ENCODE measurements at regions not wholly inside any gene's neighbourhood (a gene's known extent, or its start where the extent isn't known, plus 50 kb on each side); places are given as distances from the start of the nearest gene placed in this dataset.
"Not testable (repeated sequence)": the region's sequence is repeated elsewhere in the genome, so short reads cannot be mapped to it uniquely, and the experiment has no call there.

DNA sequence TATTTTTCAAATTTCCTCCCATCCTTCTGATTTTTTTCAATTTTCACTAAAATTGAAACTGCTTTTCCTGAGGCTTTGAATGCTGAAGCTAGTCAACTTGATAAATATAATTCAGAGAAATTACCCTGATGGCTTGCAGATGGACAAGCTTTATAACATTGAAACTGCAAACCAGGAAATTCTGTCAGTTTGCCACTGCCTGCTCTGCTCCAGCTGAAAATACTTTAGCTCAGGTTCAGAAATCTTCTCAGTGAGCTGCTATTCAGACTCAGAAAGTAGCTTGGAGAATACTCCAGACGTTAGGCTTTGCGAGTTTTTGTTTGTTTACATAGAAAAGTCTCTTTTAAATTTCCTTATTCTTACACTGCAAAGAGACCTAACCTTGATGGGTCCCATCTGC, 1574.7 kb downstream of the STIM2 start:
- no peak for DNase-seq (ENCODE audit: extremely low read depth, low read depth, low spot score)

DNA sequence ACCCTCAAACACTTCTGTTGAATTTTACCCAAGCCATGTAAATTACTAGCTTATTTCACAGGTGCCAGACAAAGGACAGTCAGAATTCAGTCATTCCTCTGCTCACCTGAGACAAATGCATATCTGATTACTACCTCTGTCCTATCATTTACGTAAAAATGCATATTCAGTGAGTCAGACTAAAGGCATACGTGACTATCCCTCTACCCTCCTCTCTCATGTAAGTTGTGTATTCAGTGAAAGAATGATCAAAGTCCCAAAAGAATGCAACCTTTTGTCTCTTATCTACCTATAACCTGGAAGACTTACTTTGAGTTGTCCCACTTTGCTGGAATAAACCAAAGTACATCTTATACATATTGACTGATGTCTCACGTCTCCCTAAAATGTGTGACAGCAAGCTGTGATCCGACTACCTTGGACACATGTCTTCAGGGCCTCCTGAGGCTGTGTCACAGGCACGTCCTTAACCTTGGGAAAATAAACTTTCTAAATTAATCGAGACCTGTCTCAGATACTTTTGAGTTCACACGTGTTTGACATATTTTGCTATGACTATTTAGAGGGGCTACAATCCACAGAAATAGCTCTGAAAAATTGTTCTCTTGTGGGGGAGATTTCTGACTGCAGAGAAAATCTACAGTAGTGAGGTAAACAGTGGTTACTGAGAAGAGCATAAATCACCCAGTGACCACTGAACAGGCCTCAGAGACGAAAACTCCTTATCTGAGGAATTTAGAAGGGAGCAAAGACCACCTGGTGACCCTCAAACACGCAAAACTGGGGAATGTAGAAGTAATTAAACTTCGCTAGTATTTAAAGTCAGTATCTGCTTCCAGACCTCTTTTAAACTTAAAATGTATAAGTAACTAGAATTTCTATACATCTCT, 1575.8 kb downstream of the STIM2 start:
- no peak for DNase-seq (ENCODE audit: extremely low read depth, low read depth, low spot score)

DNA sequence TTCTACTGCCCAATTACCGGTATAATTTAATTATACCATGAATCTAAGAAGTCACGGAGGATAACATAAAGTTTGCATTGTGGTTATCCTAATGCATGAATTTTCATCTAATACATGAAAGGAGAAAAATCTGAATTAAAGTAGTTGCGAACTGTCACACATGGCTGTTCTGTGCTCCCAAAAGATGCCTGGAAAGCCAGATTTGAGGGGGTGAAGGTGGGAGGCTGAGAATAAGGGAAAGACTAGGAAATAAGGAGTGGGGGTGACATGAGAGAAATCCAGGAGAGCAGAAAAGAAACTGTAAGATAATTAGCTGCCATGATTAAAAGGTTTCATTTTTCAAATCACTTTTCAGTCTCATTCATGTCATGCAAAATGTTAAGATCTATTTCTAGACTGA, 1582.7 kb downstream of the STIM2 start:
- no peak for DNase-seq (ENCODE audit: extremely low read depth, low read depth, low spot score)

DNA sequence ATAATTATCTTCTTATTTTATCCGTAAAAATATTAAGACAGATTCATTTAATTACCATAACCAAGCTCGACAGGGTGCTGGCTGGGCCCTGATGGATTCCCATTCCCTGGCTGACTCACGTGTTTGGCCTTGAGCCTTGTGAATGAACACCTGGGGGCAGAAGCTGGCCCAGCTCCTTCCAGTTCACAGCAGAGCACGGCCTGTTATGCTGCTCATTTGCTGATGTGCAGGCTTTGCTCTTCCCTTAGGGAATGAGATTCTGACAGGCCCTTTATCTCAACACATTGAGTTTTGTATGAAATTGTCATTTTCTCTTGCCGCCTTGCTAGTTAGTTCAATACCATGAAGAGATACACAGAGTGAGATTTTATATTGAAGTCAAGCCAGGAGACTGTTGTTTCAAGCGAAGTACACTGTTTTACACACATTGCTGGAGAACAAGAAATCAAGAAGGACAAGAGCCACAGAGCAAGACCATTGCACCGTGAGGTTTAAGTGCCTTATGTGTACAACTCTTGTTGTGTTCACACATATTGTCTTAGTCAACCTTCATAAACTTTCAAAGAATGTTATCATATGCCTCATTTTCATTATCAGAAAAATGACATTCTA, 1583.3 kb downstream of the STIM2 start:
- no peak for DNase-seq (ENCODE audit: extremely low read depth, low read depth, low spot score)

DNA sequence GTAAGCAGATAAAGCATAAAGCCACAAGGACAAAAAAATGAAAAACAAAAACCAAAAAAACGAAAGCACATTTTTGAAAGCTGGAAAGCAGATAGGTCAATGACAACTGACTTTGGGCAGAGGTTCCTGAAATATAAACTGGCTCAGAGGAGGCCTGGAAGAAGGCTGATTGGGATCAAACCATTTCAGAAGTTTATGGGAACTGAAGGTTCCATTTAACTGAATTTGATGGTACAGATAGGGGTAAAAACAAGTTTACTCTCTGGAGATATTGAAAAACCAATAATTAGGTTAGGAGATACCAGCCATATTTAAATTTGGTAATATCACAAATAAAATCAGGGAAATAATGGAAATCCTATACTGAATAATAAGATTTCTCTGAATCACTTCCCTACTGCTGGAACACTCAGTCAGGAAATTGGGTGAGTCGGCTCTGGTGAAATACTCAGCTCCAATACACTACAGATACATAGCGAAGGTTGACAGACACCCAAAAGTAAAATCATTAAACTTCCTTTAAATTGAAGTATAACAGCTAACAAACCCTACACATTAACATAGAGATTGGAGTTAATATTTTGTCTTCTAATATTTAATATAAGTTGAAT, 1584.3 kb downstream of the STIM2 start:
- no peak for DNase-seq (ENCODE audit: extremely low read depth, low read depth, low spot score)

DNA sequence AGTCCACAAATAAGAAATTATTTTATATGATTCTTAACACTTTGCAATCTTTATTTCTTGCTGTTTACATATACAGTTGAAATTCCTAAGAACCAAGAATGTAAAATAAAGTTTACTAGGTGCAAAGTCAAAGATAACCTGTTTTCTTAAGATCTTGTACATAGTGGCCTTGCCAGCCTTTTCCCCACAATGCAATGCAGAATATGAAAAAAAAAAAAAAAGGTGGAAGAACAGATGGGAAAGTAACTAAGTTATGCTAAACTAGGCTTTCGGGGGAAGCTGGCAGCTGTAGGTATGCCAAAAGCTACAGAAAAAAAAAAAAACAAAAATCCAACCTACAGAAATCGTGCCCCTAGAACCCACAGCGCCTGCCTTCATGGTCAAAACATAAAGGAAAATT, 1588.4 kb downstream of the STIM2 start:
- DNase-seq (ENCODE audit: extremely low read depth, low read depth, low spot score), result no peak

DNA sequence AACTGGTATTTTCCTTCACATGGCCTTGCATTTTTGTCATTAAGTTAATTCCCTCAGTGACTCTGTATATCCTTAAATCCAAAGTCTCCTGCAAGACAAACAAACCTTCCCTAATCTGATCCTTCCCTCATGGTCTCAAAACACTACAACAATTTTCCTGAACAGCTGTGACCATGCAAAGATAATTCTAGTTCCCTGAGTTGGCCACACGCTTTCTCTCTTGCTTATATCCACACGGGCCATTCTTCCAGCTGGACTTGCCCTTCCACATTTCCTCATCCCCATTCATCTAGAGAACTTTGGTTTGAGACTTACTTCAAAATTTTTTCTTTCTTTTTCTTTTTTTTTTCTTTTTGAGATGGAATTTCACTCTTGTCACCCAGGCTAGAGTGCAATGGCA, 1590.7 kb downstream of the STIM2 start:
- no peak for DNase-seq (ENCODE audit: extremely low read depth, low read depth, low spot score)

DNA sequence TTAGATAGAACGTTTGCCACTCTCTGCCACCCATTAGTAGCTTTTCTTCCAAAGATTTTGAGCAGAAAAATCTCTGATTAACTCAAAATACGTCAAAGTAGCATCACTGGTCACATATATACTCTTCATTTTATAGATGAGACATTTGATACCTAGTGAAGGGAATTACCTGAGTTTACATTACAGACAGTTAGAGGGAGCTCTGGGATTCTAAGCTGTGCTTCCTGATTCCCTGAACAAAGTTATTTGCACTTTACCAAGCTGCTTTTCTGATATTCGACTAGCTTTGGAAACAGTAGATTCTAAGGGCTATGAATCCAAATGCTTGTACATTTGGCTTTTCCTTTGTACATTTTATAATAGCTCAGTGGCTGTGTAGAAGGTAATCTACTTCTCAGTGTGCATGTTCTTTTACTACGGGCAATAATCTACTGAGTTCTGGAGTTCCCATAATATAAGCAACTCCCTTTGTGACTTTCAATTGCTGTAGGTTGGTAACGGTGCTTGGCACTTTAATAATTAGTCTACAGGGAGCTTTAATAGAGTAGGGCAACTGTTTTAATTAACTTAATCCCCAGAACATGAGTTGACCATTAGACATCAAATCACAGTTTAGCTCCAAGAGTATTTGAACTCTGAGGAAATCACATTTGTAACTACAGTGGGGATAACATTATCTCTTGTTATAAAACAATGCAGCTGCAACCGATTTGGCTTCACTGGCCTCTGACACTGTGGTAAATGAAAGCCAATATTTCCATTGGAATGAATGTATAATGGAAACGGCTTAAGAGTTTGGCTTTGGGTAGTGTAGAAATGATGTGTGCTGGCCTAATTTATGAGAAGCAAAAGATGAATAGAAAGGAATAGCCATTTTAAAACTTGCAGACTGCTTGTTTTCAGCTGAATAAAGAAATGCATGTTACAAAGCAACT, 1602.4 kb downstream of the STIM2 start:
- DNase-seq (ENCODE audit: extremely low read depth, low read depth, low spot score), result no peak

DNA sequence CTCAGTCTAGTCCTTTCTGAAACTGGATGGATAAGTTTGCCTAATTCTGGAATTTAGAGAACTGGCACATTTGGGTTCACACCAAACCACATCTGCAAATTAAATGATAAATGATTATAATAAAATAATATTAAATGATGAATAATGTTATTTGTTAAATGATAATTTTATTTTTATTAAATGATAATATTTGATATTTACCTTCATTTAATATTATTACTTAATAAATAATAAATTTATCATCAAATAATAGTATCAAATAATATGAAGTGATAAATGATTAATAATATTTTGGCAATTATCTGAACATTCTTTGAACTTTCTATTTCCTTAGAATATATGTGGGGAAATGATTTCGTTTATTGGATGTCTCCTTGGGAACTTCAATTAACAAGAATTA, 1604.2 kb downstream of the STIM2 start:
- DNase-seq (ENCODE audit: extremely low read depth, low read depth, low spot score), result no peak

DNA sequence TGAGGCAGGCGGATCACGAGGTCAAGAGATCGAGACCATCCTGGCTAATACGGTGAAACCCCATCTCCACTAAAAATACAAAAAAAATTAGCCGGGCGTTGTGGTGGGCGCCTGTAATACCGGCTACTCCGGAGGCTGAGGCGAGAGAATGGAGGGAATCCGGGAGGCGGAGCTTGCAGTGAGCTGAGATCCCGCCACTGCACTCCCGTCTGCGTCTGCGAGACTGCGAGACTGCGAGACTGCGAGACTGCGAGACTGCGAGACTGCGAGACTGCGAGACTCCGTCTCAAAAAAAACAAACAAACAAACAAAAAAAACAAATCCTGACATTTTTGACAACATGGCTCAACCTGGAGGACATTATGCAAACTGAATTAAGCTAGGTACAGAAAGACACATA, 1606.2 kb downstream of the STIM2 start:
- not testable (repeated sequence) for DNase-seq (ENCODE audit: extremely low read depth, low read depth, low spot score)

DNA sequence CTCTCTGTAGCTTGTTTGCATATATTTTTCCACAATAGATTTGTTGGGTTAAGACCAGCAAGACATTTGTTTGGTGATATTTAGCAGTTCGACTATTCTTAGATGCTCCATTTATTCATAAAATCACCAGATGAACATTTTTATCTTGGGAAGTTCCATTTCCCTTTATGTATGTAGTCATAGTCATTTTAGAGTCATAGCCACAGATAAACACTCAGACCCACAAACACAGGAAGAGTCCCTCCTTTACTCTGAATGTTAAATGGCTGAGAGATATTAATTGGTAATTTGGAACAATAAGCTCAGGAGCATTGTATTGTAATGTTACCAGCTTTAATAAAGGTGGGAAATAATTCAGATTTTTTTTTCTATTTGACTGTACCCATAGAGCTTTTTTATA, 1608.7 kb downstream of the STIM2 start:
- no peak for DNase-seq (ENCODE audit: extremely low read depth, low read depth, low spot score)

DNA sequence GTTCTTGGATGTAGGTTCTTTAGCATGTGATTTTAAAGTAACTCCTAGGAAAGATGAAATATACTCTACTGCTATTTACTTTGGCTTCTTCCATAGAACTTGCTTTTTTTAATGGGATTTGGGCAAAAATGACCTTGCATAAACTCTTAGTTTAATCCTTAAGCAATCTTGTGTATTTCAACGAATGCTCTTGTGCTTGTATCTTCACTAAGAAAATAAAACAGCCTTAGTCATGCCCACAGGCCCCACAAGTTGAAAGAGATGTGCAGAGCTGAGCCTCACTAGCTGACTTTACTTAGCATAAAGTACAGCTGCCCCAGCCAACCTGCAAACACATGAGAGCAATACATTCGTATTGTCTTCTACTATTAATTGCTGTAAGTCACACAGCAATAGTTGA, 1609.2 kb downstream of the STIM2 start:
- no peak for DNase-seq (ENCODE audit: extremely low read depth, low read depth, low spot score)

DNA sequence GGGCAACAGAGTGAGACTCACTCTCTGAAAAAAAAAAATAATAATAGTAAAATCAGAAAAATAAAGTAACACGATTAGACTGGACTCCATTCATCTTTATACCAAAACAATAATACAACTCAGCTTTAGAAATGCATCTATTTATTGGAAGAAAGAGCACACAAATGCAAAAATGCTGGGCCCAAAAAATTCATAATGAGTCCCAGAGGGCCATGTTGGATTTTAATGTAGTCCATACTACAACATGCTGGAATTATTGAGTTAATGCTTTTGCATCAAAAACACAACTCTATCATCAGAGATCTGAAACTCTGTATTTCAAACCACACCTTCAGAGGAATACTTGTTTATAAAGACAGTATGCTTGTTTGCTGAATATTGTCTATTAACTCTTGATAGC, 1614.7 kb downstream of the STIM2 start:
- DNase-seq (ENCODE audit: extremely low read depth, low read depth, low spot score), result no peak

DNA sequence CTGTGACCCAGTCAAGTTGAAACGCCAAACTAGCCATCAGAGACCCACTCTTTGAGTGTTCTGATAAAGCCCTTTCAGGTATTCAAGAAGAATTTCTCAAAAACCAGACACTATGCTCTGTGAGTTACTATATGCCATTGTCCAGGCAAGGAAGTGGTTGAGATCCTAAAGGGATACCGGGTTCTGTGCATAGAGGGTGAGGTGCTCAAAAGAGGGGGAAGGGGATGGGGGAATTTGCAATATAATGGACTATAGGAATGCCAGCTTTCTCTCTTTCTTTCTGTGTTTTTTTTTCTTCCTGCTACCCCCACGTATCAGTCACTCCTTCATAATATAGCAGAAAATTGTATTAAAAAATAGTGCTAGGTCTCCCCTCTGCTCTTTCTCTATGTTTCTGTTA, 1619.0 kb downstream of the STIM2 start:
- DNase-seq (ENCODE audit: extremely low read depth, low read depth, low spot score), result no peak

DNA sequence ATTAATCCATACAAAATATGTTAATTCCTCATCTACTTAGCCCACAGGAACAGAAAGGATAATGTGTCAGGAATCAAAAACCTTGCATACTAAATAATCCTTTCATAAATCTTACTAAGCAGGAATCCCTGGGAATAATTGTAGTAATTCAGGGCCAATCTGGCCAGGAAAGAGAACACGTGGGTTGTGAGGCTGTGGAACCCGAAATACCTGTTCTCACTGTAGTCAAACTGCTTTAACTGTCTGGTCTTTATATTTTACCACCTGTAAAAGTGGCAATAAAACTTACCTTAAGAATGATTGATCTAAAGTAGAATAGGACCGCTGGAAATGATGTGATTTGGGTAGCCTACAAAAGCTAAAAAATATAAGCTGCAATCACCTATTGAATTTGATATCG, 1620.9 kb downstream of the STIM2 start:
- no peak for DNase-seq (ENCODE audit: extremely low read depth, low read depth, low spot score)

DNA sequence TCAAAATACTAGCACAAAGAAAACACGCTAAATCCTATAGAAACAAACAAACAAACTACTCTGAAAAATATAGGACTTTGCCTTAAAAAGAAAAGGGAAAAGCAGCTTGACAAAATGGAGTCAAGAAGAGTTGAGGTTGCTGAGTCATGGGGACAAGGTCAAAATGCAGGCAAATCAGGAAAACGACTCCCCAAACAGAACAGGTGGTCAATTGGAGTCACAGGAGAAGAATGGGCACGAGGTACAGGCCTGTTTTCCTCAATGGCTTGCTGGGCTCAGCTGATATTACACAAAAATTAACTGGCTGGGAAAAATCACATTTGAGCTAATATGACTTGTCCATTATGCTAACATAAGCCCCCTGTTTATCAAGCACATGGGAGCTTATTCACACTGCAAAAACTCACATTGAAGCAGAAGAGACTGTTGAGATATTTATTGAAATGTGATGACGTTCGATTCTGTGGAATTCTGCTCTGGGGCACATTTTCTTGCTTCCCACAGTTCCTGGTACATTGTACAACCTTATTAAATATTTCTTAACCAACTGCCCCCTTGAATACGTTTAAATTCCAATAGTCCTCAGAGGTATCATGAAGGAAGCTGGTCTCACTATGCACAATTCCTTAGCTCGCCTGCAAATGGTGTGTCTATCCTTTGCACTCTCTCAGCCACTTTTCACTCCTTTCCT, 1622.1 kb downstream of the STIM2 start:
- no peak for DNase-seq (ENCODE audit: extremely low read depth, low read depth, low spot score)

DNA sequence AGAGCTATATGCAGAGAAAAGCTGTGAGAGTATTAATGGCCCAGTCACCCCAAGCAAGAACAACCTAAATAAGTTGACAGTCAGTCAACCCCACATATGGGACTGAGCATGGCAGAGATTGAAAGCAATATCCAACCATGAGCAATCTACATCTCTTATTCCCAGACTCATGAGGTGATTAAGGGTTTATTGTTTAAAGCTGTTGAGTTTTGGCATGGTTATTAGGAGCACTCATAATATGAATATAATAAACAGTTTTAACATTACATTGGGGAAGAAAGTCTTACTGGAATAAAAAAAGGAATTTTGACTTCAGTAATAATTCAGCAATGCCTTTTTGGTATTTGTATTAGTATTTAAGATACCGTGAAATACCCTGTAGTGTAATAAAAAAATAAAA, 1627.4 kb downstream of the STIM2 start:
- DNase-seq (ENCODE audit: extremely low read depth, low read depth, low spot score), result no peak

DNA sequence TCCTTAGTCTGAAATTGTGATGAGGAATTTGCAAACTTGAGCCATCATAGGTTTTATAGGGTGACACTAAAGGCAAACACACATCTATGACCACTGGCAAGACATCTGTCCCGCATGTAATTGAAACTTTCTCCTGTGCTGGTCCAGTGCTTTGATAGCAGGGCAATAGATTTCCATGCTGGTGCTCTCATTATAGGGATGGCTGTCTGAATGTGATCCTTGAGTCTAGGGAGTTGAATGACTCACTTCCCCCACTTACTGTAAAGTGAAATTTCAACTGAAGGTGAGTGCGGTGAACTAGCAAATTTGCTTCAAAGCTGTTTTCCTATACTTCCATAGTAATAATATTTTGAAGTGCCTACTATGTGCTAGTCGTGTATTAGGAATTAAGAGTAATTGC, 1630.0 kb downstream of the STIM2 start:
- DNase-seq (ENCODE audit: extremely low read depth, low read depth, low spot score), result no peak

DNA sequence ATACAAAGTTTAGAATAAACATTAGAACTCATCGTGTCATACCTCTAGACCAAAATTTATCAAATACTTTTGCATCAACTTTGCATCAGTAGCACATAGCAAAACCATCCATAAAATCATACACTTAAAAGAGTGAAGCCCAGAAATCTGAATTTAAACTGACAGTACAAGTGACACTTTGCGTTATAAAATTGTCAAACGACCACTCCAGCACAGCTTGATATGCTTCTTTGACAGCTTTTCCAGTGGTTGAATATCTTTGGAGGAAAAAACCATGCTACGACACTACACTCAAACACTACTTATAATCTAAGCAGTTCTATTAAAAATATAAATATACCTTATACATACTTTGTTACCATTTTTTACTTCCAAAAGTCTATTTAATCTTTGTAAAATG, 1644.4 kb downstream of the STIM2 start:
- DNase-seq (ENCODE audit: extremely low read depth, low read depth, low spot score), result no peak

DNA sequence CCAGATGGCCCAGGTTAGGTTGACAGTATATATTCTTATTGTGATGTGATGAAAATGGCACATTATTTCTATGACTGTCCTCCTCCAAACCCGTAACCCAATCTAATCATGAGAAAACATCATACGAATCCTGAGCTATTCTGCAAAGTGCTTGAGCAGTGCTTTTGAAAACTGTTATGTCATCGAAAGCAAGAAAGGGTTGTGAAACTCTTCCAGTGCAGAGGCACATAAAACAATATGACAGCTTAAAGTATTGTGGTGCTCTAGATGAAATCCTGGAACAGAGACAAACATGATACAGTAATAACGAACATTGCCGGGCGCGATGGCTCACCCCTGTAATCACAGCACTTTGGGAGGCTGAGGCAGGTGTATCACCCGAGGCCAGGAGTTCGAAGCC, 1648.0 kb downstream of the STIM2 start:
- no peak for DNase-seq (ENCODE audit: extremely low read depth, low read depth, low spot score)

All from glomerular endothelial cell (primary cell).